ENCODE measurements at regions not wholly inside any gene's neighbourhood (a gene's known extent, or its start where the extent isn't known, plus 50 kb on each side); places are given as distances from the start of the nearest gene placed in this dataset.

GRCh38 chr7:136066304-136067143, 89.4 kb upstream of the MTPN start:
- Mint-ChIP-seq H3K4me3 (no peak overlapping the region), H3K36me3 (ENCODE audit: low read depth) (no peaks in the 10 kb centered on the region), H3K9me3 (no peaks in the 10 kb centered on the region), H3K27me3 (ENCODE audit: insufficient read depth) (no peaks in the 10 kb centered on the region; the same call in none of the 2 replicates), H3K27ac (no peak overlapping the region), H3K4me1 (ENCODE audit: low read depth) (no peaks in the 10 kb centered on the region)
- TF ChIP-seq, protein P1, sequence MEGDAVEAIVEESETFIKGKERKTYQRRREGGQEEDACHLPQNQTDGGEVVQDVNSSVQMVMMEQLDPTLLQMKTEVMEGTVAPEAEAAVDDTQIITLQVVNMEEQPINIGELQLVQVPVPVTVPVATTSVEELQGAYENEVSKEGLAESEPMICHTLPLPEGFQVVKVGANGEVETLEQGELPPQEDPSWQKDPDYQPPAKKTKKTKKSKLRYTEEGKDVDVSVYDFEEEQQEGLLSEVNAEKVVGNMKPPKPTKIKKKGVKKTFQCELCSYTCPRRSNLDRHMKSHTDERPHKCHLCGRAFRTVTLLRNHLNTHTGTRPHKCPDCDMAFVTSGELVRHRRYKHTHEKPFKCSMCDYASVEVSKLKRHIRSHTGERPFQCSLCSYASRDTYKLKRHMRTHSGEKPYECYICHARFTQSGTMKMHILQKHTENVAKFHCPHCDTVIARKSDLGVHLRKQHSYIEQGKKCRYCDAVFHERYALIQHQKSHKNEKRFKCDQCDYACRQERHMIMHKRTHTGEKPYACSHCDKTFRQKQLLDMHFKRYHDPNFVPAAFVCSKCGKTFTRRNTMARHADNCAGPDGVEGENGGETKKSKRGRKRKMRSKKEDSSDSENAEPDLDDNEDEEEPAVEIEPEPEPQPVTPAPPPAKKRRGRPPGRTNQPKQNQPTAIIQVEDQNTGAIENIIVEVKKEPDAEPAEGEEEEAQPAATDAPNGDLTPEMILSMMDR (IDR thresholded peaks at IDR 0.05) = no peak
- no peak for DNase-seq

- H3K4me1 Mint-ChIP-seq (ENCODE audit: low read depth) = no peaks in the 10 kb centered on the region
- TF ChIP-seq, protein P1 (IDR thresholded peaks at IDR 0.05) = no peak
- no peak overlapping the region for H3K27ac Mint-ChIP-seq
These were observed 87.6 kb upstream of the MTPN start for GRCh38 chr7:136064627-136065237.

DNA sequence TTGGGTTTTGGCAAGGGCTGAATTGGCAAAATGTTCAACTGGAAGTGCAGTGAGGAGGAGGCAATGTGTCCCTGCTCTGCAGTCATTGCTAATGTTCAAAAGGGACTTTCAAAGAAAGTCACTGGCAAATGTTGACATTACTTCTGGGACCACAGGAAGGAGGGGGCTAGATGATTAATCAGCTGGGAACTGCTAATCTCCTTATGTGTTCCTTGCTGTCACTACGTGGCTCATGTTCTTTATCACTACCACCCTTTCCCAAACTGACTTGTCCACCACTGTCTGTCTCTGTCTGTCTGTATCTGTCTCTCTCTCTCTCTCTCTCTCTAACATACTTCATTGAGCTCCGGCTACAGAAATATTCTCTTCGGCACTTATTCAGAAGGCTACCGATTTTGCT, 86.9 kb upstream of the MTPN start:
- H3K4me3 Mint-ChIP-seq = no peak overlapping the region
- no peak for DNase-seq
- H3K36me3 Mint-ChIP-seq (ENCODE audit: low read depth) = no peaks in the 10 kb centered on the region
- no peaks in the 10 kb centered on the region for H3K4me1 Mint-ChIP-seq (ENCODE audit: low read depth)
- H3K27me3 Mint-ChIP-seq (ENCODE audit: insufficient read depth) = peaks cover 3% of the 10 kb centered on the region
- TF ChIP-seq, protein P1 (IDR thresholded peaks at IDR 0.05) = no peak
- no peak overlapping the region for H3K27ac Mint-ChIP-seq
- H3K9me3 Mint-ChIP-seq = no peaks in the 10 kb centered on the region

More at GRCh38 chr7:136064627-136065237, 87.6 kb upstream of the MTPN start:
- no peak for DNase-seq
- peaks cover 3% of the 10 kb centered on the region for H3K27me3 Mint-ChIP-seq (ENCODE audit: insufficient read depth)
- H3K9me3 Mint-ChIP-seq = no peaks in the 10 kb centered on the region
- H3K36me3 Mint-ChIP-seq (ENCODE audit: low read depth) = no peaks in the 10 kb centered on the region
- H3K4me3 Mint-ChIP-seq = no peak overlapping the region

DNA sequence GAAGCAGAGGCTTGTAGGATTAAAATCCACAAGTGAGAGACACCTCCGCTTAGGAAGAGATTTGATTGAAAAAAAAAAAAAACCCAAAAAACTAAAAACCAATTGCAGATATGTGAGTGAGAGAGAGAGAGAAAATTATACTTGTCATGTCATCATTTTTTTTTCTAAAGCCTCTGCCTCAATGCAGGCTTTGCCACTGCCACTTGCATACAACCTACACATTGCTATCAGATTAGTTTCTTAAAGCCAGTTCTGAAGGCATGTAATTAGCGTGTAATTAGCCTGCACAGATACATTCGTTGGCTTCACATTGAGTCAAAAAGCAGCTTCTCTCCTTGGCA, 86.1 kb upstream of the MTPN start:
- TF ChIP-seq, protein P1 (IDR thresholded peaks at IDR 0.05) = no peak
- Mint-ChIP-seq H3K4me3 (no peak overlapping the region), H3K4me1 (ENCODE audit: low read depth) (no peaks in the 10 kb centered on the region), H3K27me3 (ENCODE audit: insufficient read depth) (peaks cover 3% of the 10 kb centered on the region), H3K27ac (no peak overlapping the region), H3K36me3 (ENCODE audit: low read depth) (no peaks in the 10 kb centered on the region), H3K9me3 (no peaks in the 10 kb centered on the region)
- no peak for DNase-seq

- no peak for DNase-seq
- Mint-ChIP-seq H3K27me3 (ENCODE audit: insufficient read depth) (peaks cover 3% of the 10 kb centered on the region), H3K36me3 (ENCODE audit: low read depth) (no peaks in the 10 kb centered on the region), H3K4me3 (no peak overlapping the region), H3K27ac (no peak overlapping the region), H3K9me3 (no peaks in the 10 kb centered on the region), H3K4me1 (ENCODE audit: low read depth) (no peaks in the 10 kb centered on the region)
- TF ChIP-seq, protein P1 (IDR thresholded peaks at IDR 0.05) = no peak
These were observed 85.6 kb upstream of the MTPN start for GRCh38 chr7:136062625-136063325.
